ENCODE measurements at regions not wholly inside any gene's neighbourhood (a gene's known extent, or its start where the extent isn't known, plus 50 kb on each side); places are given as distances from the start of the nearest gene placed in this dataset.

DNA sequence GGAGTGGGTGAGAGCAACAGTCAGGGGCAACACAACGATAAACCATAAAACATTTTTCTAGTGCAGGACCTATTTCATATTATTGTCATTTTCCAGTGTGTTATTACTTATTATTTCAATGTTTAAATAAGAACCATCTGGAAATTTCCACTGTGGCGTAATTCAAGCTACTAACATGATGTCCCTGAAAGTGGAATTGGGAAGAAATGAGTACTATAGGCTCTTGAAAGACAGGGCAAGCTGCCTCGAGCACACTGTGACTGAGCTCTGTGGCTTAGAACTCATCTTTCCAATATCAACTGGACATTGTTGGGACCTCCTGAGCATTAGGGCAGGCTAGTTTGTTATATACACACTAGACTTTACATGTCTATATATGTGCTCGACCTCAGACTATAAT, 182.9 kb upstream of the RIOK2 start:
- TF ChIP-seq POLR2A (IDR thresholded peaks at IDR 0.05; ENCODE audit: low read depth, low read length) (no peak), TAF1 (IDR thresholded peaks at IDR 0.05; ENCODE audit: borderline replicate concordance, low read depth, low read length) (no peak)

All from GM12892 (cell line).